Activated CD8-positive, alpha-beta T cell treated with anti-CD3 and anti-CD28 coated beads, Interleukin-2, amount 10 ng/mL, durations not matched to agents 7 days and 5 days (primary cell): ENCODE measurements at regions not wholly inside any gene's neighbourhood (a gene's known extent, or its start where the extent isn't known, plus 50 kb on each side); places are given as distances from the start of the nearest gene placed in this dataset.
"Not testable (repeated sequence)": the region's sequence is repeated elsewhere in the genome, so short reads cannot be mapped to it uniquely, and the experiment has no call there.

Source experiments
- ATAC-seq: fragments of 150-1000 bp; cut with Tn5 transposase; one replicate; pipeline ENCODE4 v1.10.0; 2021; ENCODE audit warnings: moderate library complexity
- CTCF ChIA-PET: fragments of 350-600 bp; sonication (Branson Sonifier 250); formaldehyde crosslinking; loops from one replicate; lab custom pipeline; 2021; ENCODE audit warnings: antibody characterized with exemption; lab: Charles Lee
- POLR2A ChIA-PET: fragments of 350-600 bp; sonication (Branson Sonifier 250); formaldehyde crosslinking; loops from one replicate; lab custom pipeline; 2021; ENCODE audit warnings: antibody characterized with exemption; lab: Charles Lee
- DNase-seq: peaks from one replicate; pipeline ENCODE4 v3.0.0-alpha.2; 2020
- H3K27ac Mint-ChIP-seq: one replicate; pipeline ENCODE4 v1.8.0; 2021; ENCODE audit warnings: mild to moderate bottlenecking, mixed read lengths
- H3K27me3 Mint-ChIP-seq: one replicate; pipeline ENCODE4 v1.8.0; 2021; ENCODE audit warnings: low read depth, mixed read lengths
- H3K36me3 Mint-ChIP-seq: one replicate; pipeline ENCODE4 v1.8.0; 2021; ENCODE audit warnings: low read depth, mixed read lengths
- H3K4me1 Mint-ChIP-seq: one replicate; pipeline ENCODE4 v1.8.0; 2021; ENCODE audit warnings: low read depth, mixed read lengths
- H3K4me3 Mint-ChIP-seq: one replicate; pipeline ENCODE4 v1.8.0; 2021; ENCODE audit warnings: mild to moderate bottlenecking, mixed read lengths
- H3K9me3 Mint-ChIP-seq: one replicate; pipeline ENCODE4 v1.8.0; 2022; ENCODE audit warnings: mixed read lengths; ENCODE audit not compliant: insufficient read depth

DNA sequence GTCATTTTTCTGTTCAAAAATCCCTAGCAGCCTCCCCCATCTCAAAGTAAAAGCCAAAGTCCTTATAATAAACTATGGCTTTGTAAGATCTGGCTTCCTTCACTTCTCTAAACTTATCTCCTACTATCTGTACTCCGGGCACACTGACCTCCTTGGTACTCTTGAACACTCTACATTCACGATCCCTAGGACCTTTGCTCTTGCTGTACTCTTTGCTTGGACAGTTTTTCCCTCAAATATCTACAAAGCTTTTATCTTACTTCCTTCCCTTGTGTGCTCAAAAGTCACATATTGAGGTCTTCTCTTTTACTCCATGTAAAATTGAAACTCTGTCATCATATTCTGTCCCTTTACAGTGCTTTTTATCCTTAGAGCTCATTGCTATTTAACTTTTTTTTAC, 616.6 kb downstream of the IRS1 start:
- no peaks in the 10 kb centered on the region for H3K4me1 Mint-ChIP-seq
- ATAC-seq, result no peak
- no peaks in the 10 kb centered on the region for H3K36me3 Mint-ChIP-seq
- ChIA-PET CTCF (no interaction called here), POLR2A (no interaction called here)
- no peak overlapping the region for H3K4me3 Mint-ChIP-seq
- DNase-seq, result no peak
- no peak overlapping the region for H3K27ac Mint-ChIP-seq
- peaks cover 9% of the 10 kb centered on the region for H3K9me3 Mint-ChIP-seq
- no peaks in the 10 kb centered on the region for H3K27me3 Mint-ChIP-seq

GRCh38 chr2:226181909-226182308, 617.7 kb downstream of the IRS1 start:
- DNase-seq (no peak), ATAC-seq (no peak)
- ChIA-PET POLR2A (no interaction called here), CTCF (no interaction called here)
- no peak overlapping the region for H3K27ac Mint-ChIP-seq
- peaks cover 9% of the 10 kb centered on the region for H3K9me3 Mint-ChIP-seq
- H3K27me3 Mint-ChIP-seq, result no peaks in the 10 kb centered on the region
- no peaks in the 10 kb centered on the region for H3K36me3 Mint-ChIP-seq
- H3K4me1 Mint-ChIP-seq, result no peaks in the 10 kb centered on the region
- no peak overlapping the region for H3K4me3 Mint-ChIP-seq

- H3K4me1 Mint-ChIP-seq, result no peaks in the 10 kb centered on the region
- H3K4me3 Mint-ChIP-seq, result no peak overlapping the region
- H3K36me3 Mint-ChIP-seq, result no peaks in the 10 kb centered on the region
These were observed 619.2 kb downstream of the IRS1 start for GRCh38 chr2:226180281-226180884.

GRCh38 chr2:226179010-226179409, 620.6 kb downstream of the IRS1 start:
- Mint-ChIP-seq H3K9me3 (peaks cover 9% of the 10 kb centered on the region), H3K4me3 (no peak overlapping the region), H3K4me1 (no peaks in the 10 kb centered on the region), H3K27ac (no peak overlapping the region), H3K27me3 (no peaks in the 10 kb centered on the region), H3K36me3 (no peaks in the 10 kb centered on the region)
- no peak for DNase-seq
- no peak for ATAC-seq
- POLR2A ChIA-PET, result no interaction called here
- CTCF ChIA-PET, result no interaction called here

More at GRCh38 chr2:226180281-226180884, 619.2 kb downstream of the IRS1 start:
- POLR2A ChIA-PET, result no interaction called here
- CTCF ChIA-PET, result no interaction called here
- H3K27me3 Mint-ChIP-seq, result no peaks in the 10 kb centered on the region
- no peak for ATAC-seq
- no peak overlapping the region for H3K27ac Mint-ChIP-seq
- DNase-seq, result no peak
- peaks cover 9% of the 10 kb centered on the region for H3K9me3 Mint-ChIP-seq

GRCh38 chr2:226176283-226176984, 623.2 kb downstream of the IRS1 start:
- ChIA-PET CTCF (no interaction called here), POLR2A (no interaction called here)
- H3K4me1 Mint-ChIP-seq, result no peaks in the 10 kb centered on the region
- peaks cover 9% of the 10 kb centered on the region for H3K9me3 Mint-ChIP-seq
- no peak overlapping the region for H3K27ac Mint-ChIP-seq
- no peaks in the 10 kb centered on the region for H3K36me3 Mint-ChIP-seq
- no peak for DNase-seq
- no peak overlapping the region for H3K4me3 Mint-ChIP-seq
- H3K27me3 Mint-ChIP-seq, result no peaks in the 10 kb centered on the region
- ATAC-seq, result no peak

DNA sequence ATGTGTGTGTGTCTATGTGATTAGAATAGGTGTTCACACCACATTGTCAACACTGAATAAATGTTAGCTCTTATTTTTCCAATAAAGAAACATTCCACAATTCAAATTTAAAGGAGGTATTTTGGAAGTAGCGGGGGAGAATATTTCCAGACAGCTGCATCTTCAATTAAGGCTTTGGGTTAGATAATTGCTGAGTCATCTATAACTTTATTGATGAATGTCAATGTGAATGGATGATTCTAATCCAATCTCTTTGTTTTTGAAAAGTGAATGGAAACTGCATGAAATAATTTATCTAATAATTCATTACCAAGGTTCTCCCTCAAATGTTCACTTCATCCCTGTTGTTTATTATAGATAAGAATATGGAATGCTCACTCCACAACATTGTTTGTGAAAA, 625.2 kb downstream of the IRS1 start:
- no peak for ATAC-seq
- H3K27ac Mint-ChIP-seq, result no peak overlapping the region
- CTCF ChIA-PET, result no interaction called here
- peaks cover 9% of the 10 kb centered on the region for H3K9me3 Mint-ChIP-seq
- no peak for DNase-seq
- no peaks in the 10 kb centered on the region for H3K36me3 Mint-ChIP-seq
- H3K4me1 Mint-ChIP-seq, result no peaks in the 10 kb centered on the region
- H3K4me3 Mint-ChIP-seq, result no peak overlapping the region
- H3K27me3 Mint-ChIP-seq, result no peaks in the 10 kb centered on the region
- POLR2A ChIA-PET, result no interaction called here

DNA sequence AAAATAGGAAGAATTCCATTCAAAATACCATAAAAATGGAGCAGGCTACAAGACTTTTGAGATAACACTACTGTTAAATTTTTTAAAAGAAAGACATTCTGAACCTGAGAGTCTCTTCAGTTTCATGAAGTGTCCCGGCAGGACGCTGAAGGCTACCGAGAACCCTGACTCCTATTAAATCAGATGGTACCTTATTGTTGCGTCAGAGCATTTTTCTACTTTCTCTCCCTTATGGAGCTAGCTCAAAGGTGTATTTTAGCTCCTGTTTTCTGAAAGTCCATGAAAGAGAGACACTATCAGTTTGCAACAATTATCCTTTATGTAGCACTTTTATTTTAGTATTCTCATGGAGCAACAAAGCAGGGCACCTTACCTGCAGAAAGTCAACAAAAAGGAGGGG, 626.7 kb downstream of the IRS1 start:
- no peaks in the 10 kb centered on the region for H3K9me3 Mint-ChIP-seq
- no peak overlapping the region for H3K4me3 Mint-ChIP-seq
- POLR2A ChIA-PET, result no interaction called here
- DNase-seq, result no peak
- H3K4me1 Mint-ChIP-seq, result no peaks in the 10 kb centered on the region
- CTCF ChIA-PET, result no interaction called here
- no peaks in the 10 kb centered on the region for H3K36me3 Mint-ChIP-seq
- no peaks in the 10 kb centered on the region for H3K27me3 Mint-ChIP-seq
- H3K27ac Mint-ChIP-seq, result no peak overlapping the region
- ATAC-seq, result no peak

GRCh38 chr2:226172309-226172708, 627.3 kb downstream of the IRS1 start:
- ChIA-PET CTCF (no interaction called here), POLR2A (no interaction called here)
- H3K4me1 Mint-ChIP-seq, result no peaks in the 10 kb centered on the region
- H3K27me3 Mint-ChIP-seq, result no peaks in the 10 kb centered on the region
- no peaks in the 10 kb centered on the region for H3K36me3 Mint-ChIP-seq
- no peak overlapping the region for H3K27ac Mint-ChIP-seq
- H3K4me3 Mint-ChIP-seq, result no peak overlapping the region
- H3K9me3 Mint-ChIP-seq, result no peaks in the 10 kb centered on the region
- DNase-seq, result no peak
- no peak for ATAC-seq

GRCh38 chr2:226169751-226170581, 629.7 kb downstream of the IRS1 start:
- ChIA-PET CTCF (no interaction called here), POLR2A (no interaction called here)
- ATAC-seq (no peak), DNase-seq (no peak)
- no peaks in the 10 kb centered on the region for H3K9me3 Mint-ChIP-seq
- H3K4me1 Mint-ChIP-seq, result no peaks in the 10 kb centered on the region
- no peak overlapping the region for H3K4me3 Mint-ChIP-seq
- no peaks in the 10 kb centered on the region for H3K36me3 Mint-ChIP-seq
- no peaks in the 10 kb centered on the region for H3K27me3 Mint-ChIP-seq
- no peak overlapping the region for H3K27ac Mint-ChIP-seq

DNA sequence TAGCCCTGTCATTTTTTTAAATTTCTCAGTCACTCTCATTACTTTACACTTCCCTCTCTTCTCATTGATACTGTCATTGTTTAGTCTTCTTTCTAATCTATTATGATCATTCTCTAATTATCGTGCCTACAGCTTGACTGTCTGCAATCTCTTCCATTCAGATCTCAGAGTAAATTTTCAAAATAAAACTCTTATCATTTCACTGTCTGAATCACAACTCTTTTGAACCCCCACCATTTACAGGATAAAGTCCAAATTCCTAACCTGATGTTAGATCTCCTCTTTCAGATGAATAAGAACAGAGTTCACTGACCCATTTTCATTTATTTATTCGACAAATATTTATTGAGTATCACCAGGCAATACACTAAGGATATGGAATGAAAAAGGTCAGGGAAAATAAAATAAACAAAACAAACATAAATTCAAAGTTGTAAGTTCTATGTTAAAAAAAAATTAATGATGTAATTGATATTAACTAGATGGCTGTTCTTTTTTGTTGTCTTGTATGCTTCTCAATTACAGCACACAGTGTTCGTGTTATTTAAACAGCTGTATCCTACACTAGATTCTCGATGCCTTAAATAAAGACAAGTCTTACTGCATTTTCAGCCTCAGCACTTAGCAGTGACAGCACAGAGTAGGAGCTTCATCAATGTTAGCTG, 631.0 kb downstream of the IRS1 start:
- Mint-ChIP-seq H3K9me3 (no peaks in the 10 kb centered on the region), H3K36me3 (no peaks in the 10 kb centered on the region), H3K27me3 (no peaks in the 10 kb centered on the region), H3K4me3 (no peak overlapping the region), H3K27ac (no peak overlapping the region), H3K4me1 (no peaks in the 10 kb centered on the region)
- ChIA-PET POLR2A (no interaction called here), CTCF (no interaction called here)
- ATAC-seq (no peak), DNase-seq (no peak)

DNA sequence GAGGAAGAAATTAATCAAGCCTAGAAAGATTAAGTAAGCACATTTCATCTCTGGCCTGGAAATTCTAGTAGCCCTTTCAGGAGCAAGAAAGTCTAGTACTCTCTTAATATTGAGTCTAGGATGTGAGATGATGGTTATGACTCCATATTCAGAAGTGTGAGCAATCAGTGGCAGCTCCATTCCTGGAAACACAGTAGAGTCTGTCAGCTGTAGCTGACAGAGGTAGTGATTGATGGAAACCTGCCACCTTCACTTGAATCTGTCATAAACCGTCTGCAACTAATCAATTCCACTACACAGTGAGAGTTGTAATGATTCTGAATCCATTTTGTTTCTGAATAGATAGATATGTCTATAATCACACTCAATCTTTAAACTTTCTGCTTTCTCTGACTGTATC, 635.1 kb downstream of the IRS1 start:
- Mint-ChIP-seq H3K27ac (no peak overlapping the region), H3K4me1 (no peaks in the 10 kb centered on the region), H3K4me3 (no peak overlapping the region), H3K36me3 (no peaks in the 10 kb centered on the region), H3K9me3 (no peaks in the 10 kb centered on the region), H3K27me3 (no peaks in the 10 kb centered on the region)
- ATAC-seq (no peak), DNase-seq (no peak)
- POLR2A ChIA-PET, result no interaction called here
- CTCF ChIA-PET, result no interaction called here

- H3K27ac Mint-ChIP-seq, POLR2A ChIA-PET, CTCF ChIA-PET, H3K27me3 Mint-ChIP-seq, DNase-seq, H3K9me3 Mint-ChIP-seq, H3K36me3 Mint-ChIP-seq, H3K4me3 Mint-ChIP-seq, H3K4me1 Mint-ChIP-seq, ATAC-seq: not testable (repeated sequence)
These were observed 639.0 kb downstream of the IRS1 start for GRCh38 chr2:226160617-226161016.
